ENCODE measurements at regions not wholly inside any gene's neighbourhood (a gene's known extent, or its start where the extent isn't known, plus 50 kb on each side); places are given as distances from the start of the nearest gene placed in this dataset.

DNA sequence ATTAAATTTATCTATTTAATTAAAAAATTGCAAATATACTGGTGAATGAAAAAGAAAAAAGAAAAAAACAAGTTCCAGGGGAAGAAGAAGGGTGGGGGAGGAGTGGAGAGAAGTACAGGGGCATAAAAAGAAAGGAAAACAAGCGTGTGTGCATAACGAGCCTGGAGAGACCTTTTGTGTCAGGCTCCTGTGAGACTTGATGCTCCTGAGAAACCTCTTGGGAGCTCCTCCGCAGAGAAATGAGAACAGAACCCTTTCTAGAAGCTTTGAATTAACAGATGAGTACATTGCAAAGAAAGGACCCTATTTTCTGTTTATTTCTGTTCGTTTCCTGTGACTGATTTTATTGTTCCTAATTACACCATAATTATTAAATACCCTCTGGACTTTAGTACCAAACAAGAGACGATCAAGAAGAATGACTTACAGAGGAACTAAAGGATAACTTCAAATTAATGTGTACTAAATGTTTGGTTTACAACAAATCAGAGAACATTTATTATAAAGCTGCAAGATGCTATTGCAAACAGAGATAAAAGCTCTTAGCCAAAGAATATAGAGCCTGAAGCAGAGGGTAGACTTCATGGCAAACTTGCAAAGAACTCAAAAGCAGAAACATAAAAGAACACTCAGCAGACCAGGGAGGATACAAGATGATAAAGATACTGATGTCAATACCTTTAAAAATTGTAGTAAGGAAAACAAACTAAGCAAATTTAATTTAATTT, 74.7 kb downstream of the DPPA2 start:
- Histone ChIP-seq H3K27ac (ENCODE audit: low read depth in 1 of 3, low read length in 2 of 3) (no peak overlapping the region), H3K36me3 (ENCODE audit: control insufficient read depth in 3 of 3, insufficient read depth in 2 of 3, low read depth in 1 of 3, low read length in 3 of 3) (no peaks in the 10 kb centered on the region), H3K4me3 (ENCODE audit: low read depth in 1 of 3, low read length in 3 of 3) (no peak overlapping the region), H3K9me3 (ENCODE audit: control insufficient read depth in 2 of 2, insufficient read depth in 1 of 2, low read depth in 1 of 2, low read length in 1 of 2) (no peaks in the 10 kb centered on the region), H3K27me3 (ENCODE audit: control insufficient read depth in 3 of 3, insufficient read depth in 3 of 3, low read length in 3 of 3) (no peaks in the 10 kb centered on the region), H3K4me1 (ENCODE audit: control insufficient read depth in 3 of 3, insufficient read depth in 2 of 3, low read depth in 1 of 3, low read length in 2 of 3) (no peaks in the 10 kb centered on the region)
- FAIRE-seq = no peak
- 8 to 28% (median 24%) methylated on average over 5 of the region's 5 CpGs for WGBS, 3 donors
- peak in 1 of 2 donors; percentile 17 for DNase-seq

DNA sequence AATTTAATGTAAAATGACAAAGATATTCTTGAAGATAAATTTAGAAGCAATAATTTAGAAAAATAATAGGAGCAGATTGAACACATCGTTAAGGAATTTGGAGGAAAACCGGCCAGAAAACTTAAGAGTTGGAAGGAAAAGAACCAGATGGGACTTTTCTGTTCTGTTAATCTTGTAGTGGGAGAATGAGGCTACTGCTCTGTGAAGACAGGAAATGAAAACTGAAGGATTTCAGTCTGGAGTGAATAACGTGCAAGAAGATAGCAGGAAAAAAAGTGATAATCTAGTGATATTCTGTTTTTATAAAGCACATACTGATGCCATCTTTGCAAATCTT, 74.2 kb downstream of the DPPA2 start:
- Histone ChIP-seq H3K27me3 (ENCODE audit: control insufficient read depth in 3 of 3, insufficient read depth in 3 of 3, low read length in 3 of 3) (no peaks in the 10 kb centered on the region), H3K4me1 (ENCODE audit: control insufficient read depth in 3 of 3, insufficient read depth in 2 of 3, low read depth in 1 of 3, low read length in 2 of 3) (no peaks in the 10 kb centered on the region), H3K4me3 (ENCODE audit: low read depth in 1 of 3, low read length in 3 of 3) (no peak overlapping the region), H3K36me3 (ENCODE audit: control insufficient read depth in 3 of 3, insufficient read depth in 2 of 3, low read depth in 1 of 3, low read length in 3 of 3) (no peaks in the 10 kb centered on the region), H3K9me3 (ENCODE audit: control insufficient read depth in 2 of 2, insufficient read depth in 1 of 2, low read depth in 1 of 2, low read length in 1 of 2) (no peaks in the 10 kb centered on the region), H3K27ac (ENCODE audit: low read depth in 1 of 3, low read length in 2 of 3) (no peak overlapping the region)
- WGBS, 3 donors = 55 to 87% (median 71%) methylated on average over 3 of the region's 3 CpGs
- DNase-seq (no peak), FAIRE-seq (no peak)
